Breast epithelium (tissue), 4 donors: ENCODE measurements at regions not wholly inside any gene's neighbourhood (a gene's known extent, or its start where the extent isn't known, plus 50 kb on each side); places are given as distances from the start of the nearest gene placed in this dataset.

Experiments used
- DNase-seq, 2 donors: peaks; one replicate each; pipeline ENCODE4 v3.0.0-alpha.2; 2019; ENCODE audit warnings: low spot score in 2 of 2
- H3K27ac ChIP-seq, 2 donors: fragments of 200-600 bp; sonication (generic) in 1 of 2; one replicate each; pipeline ENCODE4 v1.5.1; 2016 to 2019; ENCODE audit warnings: mild to moderate bottlenecking in 1 of 2
- H3K27me3 ChIP-seq, 2 donors: fragments of 200-600 bp; sonication (generic) in 1 of 2; one replicate each; pipeline versions ENCODE4 v1.5.1 to v1.6.0; 2017 to 2019; ENCODE audit warnings: control low read depth in 1 of 2, mild to moderate bottlenecking in 1 of 2
- H3K36me3 ChIP-seq: fragments of 200-600 bp; one replicate; pipeline ENCODE4 v1.5.1; 2019
- H3K4me1 ChIP-seq, 2 donors: fragments of 200-600 bp; sonication (generic); one replicate each; pipeline ENCODE4 v1.5.1; 2016 to 2019; ENCODE audit warnings: control low read depth in 1 of 2
- H3K4me3 ChIP-seq, 3 donors: fragments of 200-600 bp; sonication (generic); 1 replicate in 2 of 3; 2 replicates in 1 of 3; pipeline ENCODE4 v1.5.1; 2016 to 2019; ENCODE audit warnings: mild to moderate bottlenecking in 3 of 3, moderate library complexity in 2 of 3
- H3K9me3 ChIP-seq, 2 donors: fragments of 200-600 bp; sonication (generic) in 1 of 2; one replicate each; pipeline ENCODE4 v1.5.1; 2016 to 2019; ENCODE audit warnings: control low read depth in 1 of 2
- POLR2A ChIP-seq: fragments of 450-650 bp; IDR thresholded peaks from one replicate; pipeline ENCODE4 v1.6.1; 2016; ENCODE audit warnings: antibody characterized with exemption, mild to moderate bottlenecking, moderate library complexity
- POLR2AphosphoS5 ChIP-seq, 3 donors: sonication (generic); formaldehyde crosslinking; IDR thresholded peaks; one replicate each; pipeline ENCODE4 v1.6.1; 2017; ENCODE audit warnings: antibody characterized with exemption in 3 of 3
- intact Hi-C: fragments of 100-400 bp; cut with DNase I; formaldehyde crosslinking; loops from one replicate; pipeline ENCODE4 v1.15.1; 2023; ENCODE audit warnings: low total_unique reads
- TF ChIP-seq, protein P1 (sequence below), 3 donors: fragments of 450-650 bp; IDR thresholded peaks; one replicate each; pipeline ENCODE4 v1.5.1; 2016 to 2017; ENCODE audit warnings: antibody characterized with exemption in 3 of 3, mild to moderate bottlenecking in 3 of 3, moderate library complexity in 3 of 3

GRCh38 chr4:18684932-18685331 lies 663.4 kb upstream of the LCORL start:
- Histone ChIP-seq H3K27ac (no peak overlapping the region), H3K4me3 (no peak overlapping the region), H3K36me3 (no peaks in the 10 kb centered on the region), H3K9me3 (no peaks in the 10 kb centered on the region), H3K4me1 (no peaks in the 10 kb centered on the region), H3K27me3 (no peaks in the 10 kb centered on the region)
- intact Hi-C loops, result no loop called here
- no peak for TF ChIP-seq POLR2AphosphoS5 (IDR thresholded peaks at IDR 0.05)
- TF ChIP-seq, protein P1, sequence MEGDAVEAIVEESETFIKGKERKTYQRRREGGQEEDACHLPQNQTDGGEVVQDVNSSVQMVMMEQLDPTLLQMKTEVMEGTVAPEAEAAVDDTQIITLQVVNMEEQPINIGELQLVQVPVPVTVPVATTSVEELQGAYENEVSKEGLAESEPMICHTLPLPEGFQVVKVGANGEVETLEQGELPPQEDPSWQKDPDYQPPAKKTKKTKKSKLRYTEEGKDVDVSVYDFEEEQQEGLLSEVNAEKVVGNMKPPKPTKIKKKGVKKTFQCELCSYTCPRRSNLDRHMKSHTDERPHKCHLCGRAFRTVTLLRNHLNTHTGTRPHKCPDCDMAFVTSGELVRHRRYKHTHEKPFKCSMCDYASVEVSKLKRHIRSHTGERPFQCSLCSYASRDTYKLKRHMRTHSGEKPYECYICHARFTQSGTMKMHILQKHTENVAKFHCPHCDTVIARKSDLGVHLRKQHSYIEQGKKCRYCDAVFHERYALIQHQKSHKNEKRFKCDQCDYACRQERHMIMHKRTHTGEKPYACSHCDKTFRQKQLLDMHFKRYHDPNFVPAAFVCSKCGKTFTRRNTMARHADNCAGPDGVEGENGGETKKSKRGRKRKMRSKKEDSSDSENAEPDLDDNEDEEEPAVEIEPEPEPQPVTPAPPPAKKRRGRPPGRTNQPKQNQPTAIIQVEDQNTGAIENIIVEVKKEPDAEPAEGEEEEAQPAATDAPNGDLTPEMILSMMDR (IDR thresholded peaks at IDR 0.05), result no peak
- no peak for TF ChIP-seq POLR2A
- DNase-seq, result no peak

DNA sequence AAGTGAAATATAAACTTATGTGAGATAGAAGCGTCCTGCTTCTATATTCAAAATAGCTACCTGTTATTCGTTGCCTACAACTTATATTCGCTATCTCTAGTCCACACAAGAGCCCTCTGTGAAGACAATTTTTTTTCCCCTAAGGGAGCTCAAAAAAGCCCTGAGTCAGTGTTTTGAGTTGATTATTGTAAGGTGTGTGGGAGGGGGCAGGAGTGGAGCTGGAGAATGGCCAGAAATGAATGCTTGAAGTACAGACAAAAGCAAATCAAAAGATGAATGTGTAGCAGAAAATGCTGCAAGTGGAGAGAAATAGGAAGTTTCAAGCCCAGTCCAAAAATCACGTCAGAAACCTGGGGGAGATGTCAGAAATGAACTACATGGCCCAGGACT lies 655.0 kb upstream of the LCORL start:
- TF ChIP-seq POLR2AphosphoS5 (IDR thresholded peaks at IDR 0.05) (no peak), POLR2A (no peak)
- TF ChIP-seq, protein P1 (IDR thresholded peaks at IDR 0.05), result no peak
- no peaks in the 10 kb centered on the region for H3K36me3 ChIP-seq
- H3K4me3 ChIP-seq, result no peak overlapping the region
- H3K27ac ChIP-seq, result no peak overlapping the region
- H3K27me3 ChIP-seq, result no peaks in the 10 kb centered on the region
- no peak for DNase-seq
- intact Hi-C loops, result no loop called here
- no peaks in the 10 kb centered on the region for H3K4me1 ChIP-seq
- H3K9me3 ChIP-seq, result no peaks in the 10 kb centered on the region

DNA sequence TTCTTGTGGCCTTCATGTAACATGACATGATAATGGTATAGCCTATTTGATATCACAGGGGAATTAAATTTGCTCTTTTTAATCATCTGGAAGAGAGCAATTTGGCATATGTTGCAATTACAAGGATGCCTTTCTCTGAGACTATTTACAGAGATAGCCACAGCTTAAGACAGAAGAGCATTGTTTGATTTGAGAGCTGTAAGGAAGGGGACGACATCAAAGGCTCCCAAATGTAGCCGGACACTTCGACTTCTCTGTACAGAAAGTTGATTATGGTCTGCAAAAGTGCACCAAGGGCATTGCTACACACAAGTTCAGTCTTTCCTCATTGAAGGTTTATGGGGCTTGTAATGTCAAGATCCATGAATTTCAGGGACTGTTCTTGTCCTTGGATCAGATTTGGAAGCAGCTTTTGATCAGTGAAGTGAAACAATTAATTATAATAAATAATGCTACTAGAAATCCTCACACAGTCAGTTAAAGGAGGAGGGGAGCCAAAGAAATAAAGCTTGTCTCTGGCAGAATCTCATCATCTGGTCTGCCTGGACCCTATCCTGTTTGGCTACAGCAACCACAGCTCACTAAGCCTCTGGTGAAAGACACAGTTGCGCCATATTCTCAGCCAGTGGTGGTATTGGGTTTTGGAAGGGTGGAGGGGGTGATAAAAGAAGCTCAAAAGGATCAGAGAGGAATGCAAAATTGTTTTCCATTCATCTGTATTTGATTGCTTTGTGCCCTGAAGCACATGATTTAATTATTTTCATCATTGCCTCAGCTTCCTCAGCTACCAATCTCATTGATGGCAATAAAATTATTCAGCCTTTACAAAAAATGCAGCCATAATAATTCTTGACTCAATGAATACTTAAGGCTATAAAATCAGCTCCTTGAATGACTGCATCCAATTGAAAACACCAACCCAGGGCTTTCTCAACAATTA lies 654.3 kb upstream of the LCORL start:
- Histone ChIP-seq H3K27me3 (no peaks in the 10 kb centered on the region), H3K9me3 (no peaks in the 10 kb centered on the region), H3K36me3 (no peaks in the 10 kb centered on the region), H3K27ac (no peak overlapping the region), H3K4me3 (no peak overlapping the region), H3K4me1 (no peaks in the 10 kb centered on the region)
- no peak for DNase-seq
- no peak for TF ChIP-seq POLR2A
- no peak for TF ChIP-seq POLR2AphosphoS5 (IDR thresholded peaks at IDR 0.05)
- TF ChIP-seq, protein P1 (IDR thresholded peaks at IDR 0.05), result no peak
- intact Hi-C loops, result no loop called here

- Histone ChIP-seq H3K4me3 (no peak overlapping the region), H3K27ac (no peak overlapping the region), H3K9me3 (no peaks in the 10 kb centered on the region), H3K4me1 (no peaks in the 10 kb centered on the region), H3K36me3 (no peaks in the 10 kb centered on the region), H3K27me3 (no peaks in the 10 kb centered on the region)
- TF ChIP-seq, protein P1 (IDR thresholded peaks at IDR 0.05), result no peak
- TF ChIP-seq POLR2AphosphoS5 (IDR thresholded peaks at IDR 0.05) (no peak), POLR2A (no peak)
- no peak for DNase-seq
- intact Hi-C loops, result no loop called here
These were observed 648.5 kb upstream of the LCORL start for GRCh38 chr4:18670034-18670433.

DNA sequence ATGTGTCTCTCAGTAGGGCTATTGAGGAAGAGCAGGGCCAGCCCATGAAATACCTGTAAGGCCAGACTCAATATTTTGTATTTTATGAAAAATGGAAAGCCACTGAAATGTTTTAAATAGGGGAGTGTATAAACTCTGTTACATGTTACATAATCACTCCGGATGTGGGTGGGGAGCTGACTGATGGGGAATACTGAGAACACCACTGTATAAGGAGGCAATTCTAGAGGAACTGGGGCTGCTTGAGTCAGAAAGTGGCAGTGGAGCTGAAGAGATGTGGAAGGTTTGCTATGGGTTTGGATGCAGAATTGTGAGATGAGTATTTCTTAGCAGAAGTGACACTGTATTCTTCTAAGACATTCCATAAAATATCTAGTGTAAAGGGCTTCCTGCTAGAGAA lies 647.8 kb upstream of the LCORL start:
- Histone ChIP-seq H3K27ac (no peak overlapping the region), H3K4me3 (no peak overlapping the region), H3K4me1 (no peaks in the 10 kb centered on the region), H3K9me3 (no peaks in the 10 kb centered on the region), H3K36me3 (no peaks in the 10 kb centered on the region), H3K27me3 (no peaks in the 10 kb centered on the region)
- TF ChIP-seq POLR2AphosphoS5 (IDR thresholded peaks at IDR 0.05) (no peak), POLR2A (no peak)
- TF ChIP-seq, protein P1 (IDR thresholded peaks at IDR 0.05), result no peak
- intact Hi-C loops, result no loop called here
- DNase-seq, result no peak
